SK-N-SH (cell line): ENCODE measurements at regions not wholly inside any gene's neighbourhood (a gene's known extent, or its start where the extent isn't known, plus 50 kb on each side); places are given as distances from the start of the nearest gene placed in this dataset.

Experiments
- CTCF ChIA-PET: fragments of 300-600, 350-600 bp; formaldehyde crosslinking; extraction: SDS; loops from one replicate; lab custom pipeline; 2021; lab: Yijun Ruan, JAX
- POLR2A ChIA-PET: fragments of 350-600 bp; sonication (Branson Sonifier 250); formaldehyde crosslinking; extraction: SDS; loops from one replicate; lab custom pipeline; 2020; ENCODE audit warnings: antibody characterized with exemption, inconsistent platforms; lab: Yijun Ruan, JAX
- DNase-seq: peaks from one replicate; pipeline ENCODE4 v3.0.0; 2012
- H2AFZ ChIP-seq: fragments of 200-600 bp; sonication (generic); 2 replicates; pipeline ENCODE4 v1.8.1; 2016; ENCODE audit warnings: antibody characterized with exemption, mild to moderate bottlenecking, low read depth
- H3F3A ChIP-seq: fragments of 200-600 bp; sonication (generic); replicated peaks from 2 replicates; pipeline ENCODE3; 2016; ENCODE audit warnings: antibody characterized with exemption, mild to moderate bottlenecking; ENCODE audit not compliant: insufficient read depth
- H3K27ac ChIP-seq, 2 experiments: fragments of 200-500 bp in 1 of 2; fragments of 200-600 bp in 1 of 2; sonication (Bioruptor generic) in 1 of 2; sonication (generic), shearing (Covaris generic) in 1 of 2; 2 replicates each; pipeline versions ENCODE4 v1.5.1 to v1.6.1; 2014 to 2016; ENCODE audit warnings: low read depth in 2 of 2, inconsistent platforms in 1 of 2, low read length in 1 of 2, mild to moderate bottlenecking in 1 of 2, mixed read lengths in 1 of 2
- H3K27me3 ChIP-seq: fragments of 200-600 bp; sonication (generic), shearing (Covaris generic); 2 replicates; pipeline ENCODE4 v1.6.1; 2016; ENCODE audit warnings: mixed run types; ENCODE audit not compliant: insufficient read depth
- H3K36me3 ChIP-seq, 2 experiments: fragments of 200-500 bp in 1 of 2; fragments of 200-600 bp in 1 of 2; sonication (Bioruptor generic) in 1 of 2; sonication (generic) in 1 of 2; replicated peaks in 1 of 2; 2 replicates each; pipeline versions ENCODE3 to v1.5.1; 2014 to 2016; ENCODE audit warnings: low read length in 1 of 2, mild to moderate bottlenecking in 1 of 2; ENCODE audit not compliant: insufficient read depth in 2 of 2, control insufficient read depth in 1 of 2
- H3K4me1 ChIP-seq, 2 experiments: fragments of 200-500 bp in 1 of 2; fragments of 200-600 bp in 1 of 2; sonication (Bioruptor generic) in 1 of 2; sonication (generic), shearing (Covaris generic) in 1 of 2; 2 replicates each; pipeline versions ENCODE4 v1.5.1 to v1.6.1; 2014 to 2016; ENCODE audit warnings: low read depth in 1 of 2, low read length in 1 of 2, mixed run types in 1 of 2; ENCODE audit not compliant: insufficient read depth in 2 of 2, control insufficient read depth in 1 of 2
- H3K4me2 ChIP-seq: fragments of 200-600 bp; sonication (generic), shearing (Covaris generic); 2 replicates; pipeline ENCODE4 v1.6.1; 2017; ENCODE audit warnings: mixed run types
- H3K4me3 ChIP-seq, 2 experiments: fragments of 200-500 bp in 1 of 2; fragments of 200-600 bp in 1 of 2; sonication (Bioruptor generic) in 1 of 2; sonication (generic), shearing (Covaris generic) in 1 of 2; 2 replicates each; pipeline versions ENCODE4 v1.5.1 to v1.8.1; 2014 to 2016; ENCODE audit warnings: low read depth in 2 of 2, inconsistent platforms in 1 of 2, low read length in 1 of 2, mild to moderate bottlenecking in 1 of 2, mixed read lengths in 1 of 2, moderate library complexity in 1 of 2
- H3K79me2 ChIP-seq: fragments of 200-600 bp; sonication (generic); 2 replicates; pipeline ENCODE4 v1.8.1; 2017; ENCODE audit warnings: mild to moderate bottlenecking; ENCODE audit not compliant: insufficient read depth
- H3K9ac ChIP-seq: fragments of 200-600 bp; sonication (generic); 2 replicates; pipeline ENCODE4 v1.6.1; 2017; ENCODE audit warnings: mixed run types
- H3K9me2 ChIP-seq: fragments of 200-600 bp; sonication (generic); 2 replicates; pipeline ENCODE4 v1.6.1; 2017; ENCODE audit warnings: mixed run types
- H3K9me3 ChIP-seq: fragments of 200-600 bp; sonication (generic); 2 replicates; pipeline ENCODE4 v1.6.1; 2017; ENCODE audit warnings: mixed run types, mild to moderate bottlenecking, moderate library complexity
- H4K20me1 ChIP-seq: fragments of 200-600 bp; sonication (generic); 2 replicates; pipeline ENCODE4 v1.6.1; 2017; ENCODE audit warnings: mild to moderate bottlenecking, mixed run types; ENCODE audit not compliant: insufficient read depth
- EP300 ChIP-seq, 2 experiments: IDR thresholded peaks; 2 replicates each; pipeline versions ENCODE4 v1.4.0 to v1.6.1; 2012; ENCODE audit warnings: borderline replicate concordance in 1 of 2, low read depth in 1 of 2, low read length in 1 of 2
- FOSL2 ChIP-seq: IDR thresholded peaks from 2 replicates; pipeline ENCODE4 v1.4.0; 2012; ENCODE audit warnings: low read depth, mild to moderate bottlenecking, moderate library complexity, borderline replicate concordance
- GATA2 ChIP-seq: sonication (generic); formaldehyde crosslinking; IDR thresholded peaks from 2 replicates; pipeline ENCODE4 v1.5.0; 2020; ENCODE audit warnings: mild to moderate bottlenecking, missing genetic modification reagents
- IRF3 ChIP-seq: fragments of 150-350 bp; IDR thresholded peaks from 2 replicates; pipeline ENCODE4 v1.6.1; 2016; ENCODE audit warnings: mild to moderate bottlenecking, low read depth, low read length
- JUND ChIP-seq: IDR thresholded peaks from 2 replicates; pipeline ENCODE4 v1.4.0; 2012
- MEF2A ChIP-seq: IDR thresholded peaks from 2 replicates; pipeline ENCODE4 v1.4.0; 2012; ENCODE audit warnings: low read depth, borderline replicate concordance
- MXI1 ChIP-seq: IDR thresholded peaks from 2 replicates; pipeline ENCODE4 v1.6.1; 2012; ENCODE audit warnings: mild to moderate bottlenecking, low read depth, low read length, improper control_type of control experiment
- NFIC ChIP-seq: IDR thresholded peaks from 2 replicates; pipeline ENCODE4 v1.4.0; 2012; ENCODE audit warnings: borderline replicate concordance
- RAD21 ChIP-seq: IDR thresholded peaks from 2 replicates; pipeline ENCODE4 v1.6.1; 2012; ENCODE audit warnings: mild to moderate bottlenecking, low read length
- REST ChIP-seq: IDR thresholded peaks from 2 replicates; pipeline ENCODE4 v1.6.1; 2012; ENCODE audit warnings: mild to moderate bottlenecking, low read depth, low read length, moderate library complexity
- RXRA ChIP-seq: IDR thresholded peaks from 2 replicates; pipeline ENCODE4 v1.4.0; 2012; ENCODE audit warnings: low read depth, mild to moderate bottlenecking, borderline replicate concordance
- SIN3A ChIP-seq: IDR thresholded peaks from 2 replicates; pipeline ENCODE4 v1.6.1; 2012; ENCODE audit warnings: low read depth, mild to moderate bottlenecking, low read length, moderate library complexity, borderline replicate concordance
- SMC3 ChIP-seq: IDR thresholded peaks from 2 replicates; pipeline ENCODE4 v1.6.1; 2012; ENCODE audit warnings: low read depth, low read length, improper control_type of control experiment
- TAF1 ChIP-seq: IDR thresholded peaks from 2 replicates; pipeline ENCODE4 v1.6.1; 2012; ENCODE audit warnings: low read depth, mild to moderate bottlenecking, low read length, moderate library complexity, borderline replicate concordance
- TCF12 ChIP-seq: IDR thresholded peaks from 2 replicates; pipeline ENCODE4 v1.4.0; 2012
- TEAD4 ChIP-seq: IDR thresholded peaks from 2 replicates; pipeline ENCODE4 v1.4.0; 2012; ENCODE audit warnings: mild to moderate bottlenecking, borderline replicate concordance; ENCODE audit not compliant: insufficient read depth
- USF1 ChIP-seq: IDR thresholded peaks from 2 replicates; pipeline ENCODE4 v1.4.0; 2012; ENCODE audit warnings: low read depth, borderline replicate concordance
- USF2 ChIP-seq: fragments of 150-350 bp; IDR thresholded peaks from 2 replicates; pipeline ENCODE4 v1.6.1; 2017; ENCODE audit warnings: antibody characterized with exemption, low read length, low read depth, borderline replicate concordance
- WGBS: methylation state at CpG from one replicate; pipeline ENCODE4 v1.1.6; 2017; ENCODE audit warnings: low lambda C conversion rate; 5-methylcytosine and 5-hydroxymethylcytosine counted together

- Histone ChIP-seq H3K9ac (no peak overlapping the region), H3K4me3 (no peak overlapping the region), H3K27ac (no peak overlapping the region), H3K9me2 (no peaks in the 10 kb centered on the region), H2AFZ (no peak overlapping the region), H3F3A (no peaks in the 10 kb centered on the region), H4K20me1 (no peaks in the 10 kb centered on the region), H3K9me3 (no peaks in the 10 kb centered on the region), H3K4me2 (no peak overlapping the region), H3K27me3 (no peaks in the 10 kb centered on the region), H3K79me2 (no peaks in the 10 kb centered on the region), H3K36me3 (no peaks in the 10 kb centered on the region), H3K4me1 (no peaks in the 10 kb centered on the region)
- TF ChIP-seq RXRA: no peak
- TF ChIP-seq SIN3A: no peak
- TF ChIP-seq USF1: no peak
- TF ChIP-seq RAD21: no peak
- TF ChIP-seq FOSL2: no peak
- no peak for TF ChIP-seq TCF12
- no peak for TF ChIP-seq GATA2 (CRISPR knock-in tag)
- no peak for TF ChIP-seq TAF1
- no peak for TF ChIP-seq EP300 (IDR thresholded peaks at IDR 0.05; ENCODE audit: borderline replicate concordance in 1 of 2, low read depth in 1 of 2, low read length in 1 of 2)
- ChIA-PET POLR2A (no interaction called here), CTCF (no interaction called here)
- no peak for DNase-seq
- WGBS: 47% methylated on average over 4 of the region's 4 CpGs
Observed at GRCh38 chr12:127596891-127597290, 670.1 kb upstream of the TMEM132C start.

GRCh38 chr12:127599436-127599835 lies 667.5 kb upstream of the TMEM132C start:
- no peak overlapping the region for H2AFZ ChIP-seq
- H3K9me3 ChIP-seq: no peaks in the 10 kb centered on the region
- H3K4me1 ChIP-seq: no peaks in the 10 kb centered on the region
- H3K9me2 ChIP-seq: no peaks in the 10 kb centered on the region
- CTCF ChIA-PET: no interaction called here
- H3K4me2 ChIP-seq: no peak overlapping the region
- no peak overlapping the region for H3K27ac ChIP-seq
- no peak overlapping the region for H3K9ac ChIP-seq
- no peaks in the 10 kb centered on the region for H3K79me2 ChIP-seq
- POLR2A ChIA-PET: no interaction called here
- no peaks in the 10 kb centered on the region for H4K20me1 ChIP-seq
- WGBS: 51% methylated on average over 7 of the region's 7 CpGs
- no peaks in the 10 kb centered on the region for H3K27me3 ChIP-seq
- no peaks in the 10 kb centered on the region for H3F3A ChIP-seq
- H3K4me3 ChIP-seq: no peak overlapping the region
- no peaks in the 10 kb centered on the region for H3K36me3 ChIP-seq
- DNase-seq: no peak
- TF ChIP-seq TEAD4: no peak

GRCh38 chr12:127600211-127600610 lies 666.8 kb upstream of the TMEM132C start:
- Histone ChIP-seq H3K4me1 (no peaks in the 10 kb centered on the region), H3K36me3 (no peaks in the 10 kb centered on the region), H4K20me1 (no peaks in the 10 kb centered on the region), H3K27ac (no peak overlapping the region), H3K9me2 (no peaks in the 10 kb centered on the region), H3K9me3 (no peaks in the 10 kb centered on the region), H3K9ac (no peak overlapping the region), H3K79me2 (no peaks in the 10 kb centered on the region), H3F3A (no peaks in the 10 kb centered on the region), H3K4me3 (no peak overlapping the region), H2AFZ (no peak overlapping the region), H3K27me3 (no peaks in the 10 kb centered on the region), H3K4me2 (no peak overlapping the region)
- DNase-seq: no peak
- ChIA-PET POLR2A (no interaction called here), CTCF (no interaction called here)
- 34% methylated on average over 3 of the region's 3 CpGs for WGBS
- TF ChIP-seq TAF1 (no peak), NFIC (no peak), USF2 (no peak), JUND (no peak), MXI1 (no peak), MEF2A (no peak), REST (no peak), SMC3 (no peak), IRF3 (no peak)
